IMR-90 (cell line): ENCODE measurements at regions not wholly inside any gene's neighbourhood (a gene's known extent, or its start where the extent isn't known, plus 50 kb on each side); places are given as distances from the start of the nearest gene placed in this dataset.

Experiments used
- ATAC-seq: fragments of 200-7000 bp; cut with Tn5 transposase; 2 replicates; pipeline ENCODE4 v1.9.1; 2020; ENCODE audit warnings: low read depth, mild to moderate bottlenecking, moderate library complexity
- BruUV-seq: library from RNA; stranded (reverse); fragments of 400-500 nt; replicated peaks from 2 replicates; lab custom pipeline; 2021; lab: Mats Ljungman, UMichigan
- CTCF ChIA-PET: fragments of 300-600 bp; formaldehyde crosslinking; extraction: SDS; loops from one replicate; lab custom pipeline; 2021; ENCODE audit warnings: antibody characterized with exemption; lab: Yijun Ruan, JAX
- POLR2A ChIA-PET: fragments of 300-600 bp; sonication (Branson Sonifier 250); formaldehyde crosslinking; loops from one replicate; lab custom pipeline; 2022; ENCODE audit warnings: antibody characterized with exemption; ENCODE audit not compliant: unreplicated experiment; lab: Charles Lee
- DNase-seq: peaks from one replicate; pipeline ENCODE4 v3.0.0; 2013
- H2AFZ ChIP-seq: replicated peaks from 2 replicates; pipeline ENCODE3; 2013; ENCODE audit warnings: low read length, mild to moderate bottlenecking; ENCODE audit not compliant: poor library complexity
- H2AK5ac ChIP-seq: 2 replicates; pipeline ENCODE4 v1.6.1; 2013; ENCODE audit warnings: low read depth, low read length, inconsistent platforms
- H2AK9ac ChIP-seq: replicated peaks from 2 replicates; pipeline ENCODE3; 2013; ENCODE audit warnings: mild to moderate bottlenecking, low read depth, low read length, moderate library complexity; ENCODE audit not compliant: poor library complexity
- H2BK120ac ChIP-seq: 2 replicates; pipeline ENCODE4 v1.6.1; 2013; ENCODE audit warnings: low read depth, low read length, inconsistent platforms
- H2BK15ac ChIP-seq: 3 replicates; pipeline ENCODE4 v1.6.1; 2013; ENCODE audit warnings: low read depth, low read length, inconsistent platforms
- H2BK20ac ChIP-seq: 2 replicates; pipeline ENCODE4 v1.6.1; 2013; ENCODE audit warnings: low read depth, mild to moderate bottlenecking, inconsistent platforms, low read length, moderate library complexity
- H2BK5ac ChIP-seq: 2 replicates; pipeline ENCODE4 v1.6.1; 2013; ENCODE audit warnings: mild to moderate bottlenecking, low read depth, low read length, inconsistent platforms; ENCODE audit not compliant: poor library complexity, severe bottlenecking
- H3K14ac ChIP-seq: replicated peaks from 2 replicates; pipeline ENCODE4 v1.6.1; 2013; ENCODE audit warnings: low read depth, low read length, inconsistent platforms
- H3K18ac ChIP-seq: 2 replicates; pipeline ENCODE4 v1.6.1; 2013; ENCODE audit warnings: low read depth, low read length, control low read depth
- H3K23ac ChIP-seq: 2 replicates; pipeline ENCODE4 v1.6.1; 2013; ENCODE audit warnings: low read depth, low read length, inconsistent platforms
- H3K27ac ChIP-seq: 2 replicates; pipeline ENCODE4 v1.5.1; 2013; ENCODE audit warnings: mild to moderate bottlenecking, control low read depth, low read length; ENCODE audit not compliant: insufficient read depth
- H3K27me3 ChIP-seq: 2 replicates; pipeline ENCODE4 v1.6.1; 2013; ENCODE audit warnings: low read length; ENCODE audit not compliant: control insufficient read depth, insufficient read depth
- H3K36me3 ChIP-seq: 2 replicates; pipeline ENCODE4 v1.6.1; 2013; ENCODE audit warnings: low read length, mixed read lengths; ENCODE audit not compliant: control insufficient read depth, insufficient read depth
- H3K4ac ChIP-seq: 2 replicates; pipeline ENCODE4 v1.6.1; 2013; ENCODE audit warnings: low read depth, low read length, inconsistent platforms
- H3K4me1 ChIP-seq: 2 replicates; pipeline ENCODE4 v1.6.1; 2013; ENCODE audit warnings: low read length, mixed read lengths; ENCODE audit not compliant: control insufficient read depth, insufficient read depth
- H3K4me2 ChIP-seq: 2 replicates; pipeline ENCODE4 v1.6.1; 2013; ENCODE audit warnings: low read depth, mild to moderate bottlenecking, control low read depth, low read length, moderate library complexity
- H3K4me3 ChIP-seq: 2 replicates; pipeline ENCODE4 v1.5.1; 2013; ENCODE audit warnings: low read depth, mild to moderate bottlenecking, control low read depth, low read length, moderate library complexity; ENCODE audit not compliant: insufficient read depth
- H3K56ac ChIP-seq: 2 replicates; pipeline ENCODE4 v1.6.1; 2013; ENCODE audit warnings: low read length, inconsistent platforms; ENCODE audit not compliant: insufficient read depth; ENCODE audit errors: extremely low read depth
- H3K79me1 ChIP-seq, 2 experiments: 2 replicates each; pipeline ENCODE4 v1.6.1; 2013; ENCODE audit warnings: low read length in 2 of 2, inconsistent platforms in 1 of 2, low read depth in 1 of 2
- H3K9ac ChIP-seq: 2 replicates; pipeline ENCODE4 v1.6.1; 2013; ENCODE audit warnings: low read depth, low read length, control low read depth
- H3K9me1 ChIP-seq: 2 replicates; pipeline ENCODE4 v1.6.1; 2013; ENCODE audit warnings: low read length, inconsistent platforms; ENCODE audit not compliant: insufficient read depth
- H3K9me3 ChIP-seq: 2 replicates; pipeline ENCODE4 v1.6.1; 2013; ENCODE audit warnings: low read length; ENCODE audit not compliant: control insufficient read depth, insufficient read depth
- H4K20me1 ChIP-seq: 2 replicates; pipeline ENCODE4 v1.6.1; 2013; ENCODE audit warnings: low read length, inconsistent platforms; ENCODE audit not compliant: insufficient read depth
- H4K5ac ChIP-seq: 2 replicates; pipeline ENCODE4 v1.6.1; 2013; ENCODE audit warnings: mild to moderate bottlenecking, low read depth, low read length, control low read depth
- H4K8ac ChIP-seq, 2 experiments: 2 replicates each; pipeline ENCODE4 v1.6.1; 2013; ENCODE audit warnings: low read depth in 2 of 2, low read length in 2 of 2, control low read depth in 1 of 2, inconsistent platforms in 1 of 2
- H4K91ac ChIP-seq: 2 replicates; pipeline ENCODE4 v1.6.1; 2013; ENCODE audit warnings: low read depth, low read length, inconsistent platforms; ENCODE audit not compliant: insufficient read depth
- BHLHE40 ChIP-seq: fragments of 150-350 bp; IDR thresholded peaks from 2 replicates; pipeline ENCODE4 v1.6.1; 2016; ENCODE audit warnings: mild to moderate bottlenecking, low read depth, low read length
- CEBPB ChIP-seq: IDR thresholded peaks from 2 replicates; pipeline ENCODE4 v1.6.1; 2012; ENCODE audit warnings: low read depth, low read length, improper control_type of control experiment
- CHD1 ChIP-seq: IDR thresholded peaks from 2 replicates; pipeline ENCODE4 v1.6.1; 2012; ENCODE audit warnings: low read depth, low read length, improper control_type of control experiment
- FOS ChIP-seq: fragments of 150-350 bp; IDR thresholded peaks from 2 replicates; pipeline ENCODE4 v1.6.1; 2016; ENCODE audit warnings: low read depth, low read length
- MAFK ChIP-seq: IDR thresholded peaks from 2 replicates; pipeline ENCODE4 v1.6.1; 2012; ENCODE audit warnings: low read depth, low read length, improper control_type of control experiment
- MAZ ChIP-seq: IDR thresholded peaks from 2 replicates; pipeline ENCODE4 v1.6.1; 2012; ENCODE audit warnings: low read depth, mild to moderate bottlenecking, low read length, improper control_type of control experiment, moderate library complexity, borderline replicate concordance
- MXI1 ChIP-seq: IDR thresholded peaks from 2 replicates; pipeline ENCODE4 v1.6.1; 2012; ENCODE audit warnings: low read depth, mild to moderate bottlenecking, low read length, moderate library complexity, borderline replicate concordance
- NFE2L2 ChIP-seq: fragments of 150-350 bp; IDR thresholded peaks from 2 replicates; pipeline ENCODE4 v1.6.1; 2016; ENCODE audit warnings: low read depth, mild to moderate bottlenecking, low read length
- POLR2A ChIP-seq: IDR thresholded peaks from 2 replicates; pipeline ENCODE4 v1.6.1; 2012; ENCODE audit warnings: mild to moderate bottlenecking, low read depth, low read length
- RAD21 ChIP-seq: IDR thresholded peaks from 2 replicates; pipeline ENCODE4 v1.6.1; 2012; ENCODE audit warnings: low read length, improper control_type of control experiment
- RCOR1 ChIP-seq: IDR thresholded peaks from 2 replicates; pipeline ENCODE4 v1.6.1; 2012; ENCODE audit warnings: mild to moderate bottlenecking, low read length, improper control_type of control experiment; ENCODE audit not compliant: insufficient replicate concordance
- RFX5 ChIP-seq: IDR thresholded peaks from 2 replicates; pipeline ENCODE4 v1.8.0; 2012; ENCODE audit warnings: low read depth, mild to moderate bottlenecking, low read length, moderate library complexity
- SMC3 ChIP-seq: fragments of 150-350 bp; IDR thresholded peaks from 2 replicates; pipeline ENCODE4 v1.6.1; 2016; ENCODE audit warnings: low read depth, mild to moderate bottlenecking, antibody characterized with exemption, low read length, moderate library complexity
- WGBS, 2 experiments: methylation state at CpG; one replicate each; pipeline versions ENCODE4 v1.1.5 to v1.1.7; 2013; ENCODE audit warnings: missing lambda C conversion rate in 2 of 2; ENCODE audit not compliant: insufficient read length in 1 of 2; ENCODE audit errors: extremely low coverage in 2 of 2; 5-methylcytosine and 5-hydroxymethylcytosine counted together
- dilution Hi-C: fragments of 300-500 bp; cut with HindIII; formaldehyde crosslinking; loops from one replicate; pipeline ENCODE4 v1.14.3; 2018; ENCODE audit warnings: low sequenced_read_pairs; ENCODE audit not compliant: unreplicated experiment
- in situ Hi-C: fragments of 300-500 bp; cut with MboI; formaldehyde crosslinking; loops from 3 replicates; pipeline ENCODE4 v1.14.3; 2019; ENCODE audit warnings: low sequenced_read_pairs, inconsistent platforms, mixed read lengths
- intact Hi-C: fragments of 100-400 bp; cut with micrococcal nuclease; formaldehyde crosslinking; loops from 2 replicates; pipeline ENCODE4 v1.10.0; 2022
- TF ChIP-seq, protein P1 (sequence below): fragments of 150-350 bp; IDR thresholded peaks from 2 replicates; pipeline ENCODE4 v1.6.1; 2017; ENCODE audit warnings: mild to moderate bottlenecking, antibody characterized with exemption, low read length, low read depth
- TF ChIP-seq, protein P2 (sequence below): conservative IDR thresholded peaks from 2 replicates; pipeline ENCODE4 v1.5.1; 2012; ENCODE audit warnings: mild to moderate bottlenecking, low read depth, low read length, improper control_type of control experiment
- TF ChIP-seq, protein P3 (sequence below): fragments of 150-350 bp; IDR thresholded peaks from 2 replicates; pipeline ENCODE4 v1.6.1; 2016; ENCODE audit warnings: low read depth, mild to moderate bottlenecking, low read length, moderate library complexity, borderline replicate concordance

DNA sequence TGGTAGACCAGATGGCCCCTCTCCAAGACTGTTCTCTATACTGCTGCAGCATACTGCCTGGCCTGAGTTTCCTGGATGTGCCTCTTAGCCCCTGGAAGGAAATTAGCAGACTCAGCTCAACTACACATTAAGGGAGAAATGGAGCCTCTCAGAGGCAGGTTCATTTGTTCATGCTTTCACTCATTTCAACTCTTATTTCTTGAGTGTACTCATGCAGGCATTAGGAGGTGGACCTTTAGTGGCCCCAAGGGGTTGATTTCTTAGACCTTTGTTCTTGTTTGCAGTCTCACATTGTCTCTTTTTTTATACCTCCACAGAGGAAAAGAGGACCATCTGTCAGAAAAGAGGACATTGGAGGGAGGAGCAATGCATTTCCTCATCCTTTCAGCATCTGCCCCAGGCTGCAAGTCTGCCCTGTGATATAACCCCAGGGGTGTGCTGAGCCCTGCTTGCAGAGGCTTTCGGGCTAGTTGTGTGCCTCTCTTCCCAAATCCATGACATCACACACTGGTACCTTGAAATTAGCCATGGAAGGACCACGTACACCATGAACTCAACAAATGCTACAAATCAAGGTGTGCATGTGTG, 456.2 kb downstream of the CD83 start:
- 0 out of 2 replicates have a peak, but pooled peaks cover 3% of the 10 kb centered on the region for H3K9me1 ChIP-seq
- H3K4ac ChIP-seq: no peak overlapping the region
- no peak overlapping the region for H2AK9ac ChIP-seq
- H3K4me3 ChIP-seq: no peak overlapping the region
- no peak overlapping the region for H4K8ac ChIP-seq
- no peak overlapping the region for H3K4me2 ChIP-seq
- no TSS peak for BruUV-seq
- no CpG with 5 or more reads among the region's 2 CpGs for WGBS, 2 experiments
- dilution Hi-C loops (no loop called here), intact Hi-C loops (no loop called here), in situ Hi-C loops (no loop called here)
- H3K14ac ChIP-seq: no peak overlapping the region
- no peaks in the 10 kb centered on the region for H3K4me1 ChIP-seq
- H3K27me3 ChIP-seq: peaks cover 10% of the 10 kb centered on the region
- no peak for ATAC-seq
- H3K9ac ChIP-seq: no peak overlapping the region
- no peak for DNase-seq
- no peak overlapping the region for H2BK20ac ChIP-seq
- TF ChIP-seq MAZ: no peak
- no peak for TF ChIP-seq MXI1
- no peak for TF ChIP-seq RAD21
- TF ChIP-seq RCOR1: no peak
- TF ChIP-seq, protein P1, sequence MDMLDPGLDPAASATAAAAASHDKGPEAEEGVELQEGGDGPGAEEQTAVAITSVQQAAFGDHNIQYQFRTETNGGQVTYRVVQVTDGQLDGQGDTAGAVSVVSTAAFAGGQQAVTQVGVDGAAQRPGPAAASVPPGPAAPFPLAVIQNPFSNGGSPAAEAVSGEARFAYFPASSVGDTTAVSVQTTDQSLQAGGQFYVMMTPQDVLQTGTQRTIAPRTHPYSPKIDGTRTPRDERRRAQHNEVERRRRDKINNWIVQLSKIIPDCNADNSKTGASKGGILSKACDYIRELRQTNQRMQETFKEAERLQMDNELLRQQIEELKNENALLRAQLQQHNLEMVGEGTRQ: no peak
- no peak for TF ChIP-seq MAFK
- no peak for TF ChIP-seq NFE2L2
- TF ChIP-seq, protein P2, sequence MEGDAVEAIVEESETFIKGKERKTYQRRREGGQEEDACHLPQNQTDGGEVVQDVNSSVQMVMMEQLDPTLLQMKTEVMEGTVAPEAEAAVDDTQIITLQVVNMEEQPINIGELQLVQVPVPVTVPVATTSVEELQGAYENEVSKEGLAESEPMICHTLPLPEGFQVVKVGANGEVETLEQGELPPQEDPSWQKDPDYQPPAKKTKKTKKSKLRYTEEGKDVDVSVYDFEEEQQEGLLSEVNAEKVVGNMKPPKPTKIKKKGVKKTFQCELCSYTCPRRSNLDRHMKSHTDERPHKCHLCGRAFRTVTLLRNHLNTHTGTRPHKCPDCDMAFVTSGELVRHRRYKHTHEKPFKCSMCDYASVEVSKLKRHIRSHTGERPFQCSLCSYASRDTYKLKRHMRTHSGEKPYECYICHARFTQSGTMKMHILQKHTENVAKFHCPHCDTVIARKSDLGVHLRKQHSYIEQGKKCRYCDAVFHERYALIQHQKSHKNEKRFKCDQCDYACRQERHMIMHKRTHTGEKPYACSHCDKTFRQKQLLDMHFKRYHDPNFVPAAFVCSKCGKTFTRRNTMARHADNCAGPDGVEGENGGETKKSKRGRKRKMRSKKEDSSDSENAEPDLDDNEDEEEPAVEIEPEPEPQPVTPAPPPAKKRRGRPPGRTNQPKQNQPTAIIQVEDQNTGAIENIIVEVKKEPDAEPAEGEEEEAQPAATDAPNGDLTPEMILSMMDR: no peak
- TF ChIP-seq BHLHE40: no peak
- TF ChIP-seq SMC3: no peak
- TF ChIP-seq POLR2A: no peak
- TF ChIP-seq, protein P3, sequence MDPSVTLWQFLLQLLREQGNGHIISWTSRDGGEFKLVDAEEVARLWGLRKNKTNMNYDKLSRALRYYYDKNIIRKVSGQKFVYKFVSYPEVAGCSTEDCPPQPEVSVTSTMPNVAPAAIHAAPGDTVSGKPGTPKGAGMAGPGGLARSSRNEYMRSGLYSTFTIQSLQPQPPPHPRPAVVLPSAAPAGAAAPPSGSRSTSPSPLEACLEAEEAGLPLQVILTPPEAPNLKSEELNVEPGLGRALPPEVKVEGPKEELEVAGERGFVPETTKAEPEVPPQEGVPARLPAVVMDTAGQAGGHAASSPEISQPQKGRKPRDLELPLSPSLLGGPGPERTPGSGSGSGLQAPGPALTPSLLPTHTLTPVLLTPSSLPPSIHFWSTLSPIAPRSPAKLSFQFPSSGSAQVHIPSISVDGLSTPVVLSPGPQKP: no peak
- TF ChIP-seq FOS: no peak
- TF ChIP-seq RFX5: no peak
- no peak for TF ChIP-seq CEBPB
- TF ChIP-seq CHD1: no peak
- no peaks in the 10 kb centered on the region for H3K79me1 ChIP-seq
- POLR2A ChIA-PET: no interaction called here
- no peaks in the 10 kb centered on the region for H3K36me3 ChIP-seq
- H2BK120ac ChIP-seq: no peak overlapping the region
- H3K9me3 ChIP-seq: no peaks in the 10 kb centered on the region
- no peak overlapping the region for H2BK5ac ChIP-seq
- H2AK5ac ChIP-seq: no peak overlapping the region
- no peak overlapping the region for H3K27ac ChIP-seq
- no peak overlapping the region for H2AFZ ChIP-seq
- no peak overlapping the region for H3K23ac ChIP-seq
- CTCF ChIA-PET: no interaction called here
- no peaks in the 10 kb centered on the region for H4K20me1 ChIP-seq
- H3K56ac ChIP-seq: no peak overlapping the region
- H3K18ac ChIP-seq: no peak overlapping the region
- no peak overlapping the region for H4K91ac ChIP-seq
- no peak overlapping the region for H2BK15ac ChIP-seq
- H4K5ac ChIP-seq: no peak overlapping the region
